ENCODE measurements at regions not wholly inside any gene's neighbourhood (a gene's known extent, or its start where the extent isn't known, plus 50 kb on each side); places are given as distances from the start of the nearest gene placed in this dataset.

DNA sequence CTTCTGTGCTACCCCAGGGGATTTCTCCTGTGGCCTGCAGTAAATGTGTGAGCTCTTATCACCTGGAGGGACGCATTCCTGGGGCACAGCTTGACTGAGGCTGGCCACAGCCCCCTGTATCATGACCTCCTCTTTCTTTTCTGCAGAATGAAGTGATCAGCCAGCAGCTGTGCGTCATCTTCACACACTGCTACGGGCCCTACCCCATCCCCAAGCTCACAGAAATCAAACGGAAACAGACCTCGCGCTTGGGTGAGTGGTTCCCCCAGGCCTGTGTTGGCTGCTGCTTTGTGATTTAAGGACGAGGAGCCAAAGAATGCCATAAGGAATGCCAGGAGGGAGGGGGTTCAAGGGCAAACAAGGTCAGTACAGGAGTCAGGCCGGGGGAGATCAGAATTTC, 50.5 kb upstream of the PWP1 start:
- DNase-seq (ENCODE audit: low spot score), result no peak
